ENCODE measurements at regions not wholly inside any gene's neighbourhood (a gene's known extent, or its start where the extent isn't known, plus 50 kb on each side); places are given as distances from the start of the nearest gene placed in this dataset.
"Not testable (repeated sequence)": the region's sequence is repeated elsewhere in the genome, so short reads cannot be mapped to it uniquely, and the experiment has no call there.

DNA sequence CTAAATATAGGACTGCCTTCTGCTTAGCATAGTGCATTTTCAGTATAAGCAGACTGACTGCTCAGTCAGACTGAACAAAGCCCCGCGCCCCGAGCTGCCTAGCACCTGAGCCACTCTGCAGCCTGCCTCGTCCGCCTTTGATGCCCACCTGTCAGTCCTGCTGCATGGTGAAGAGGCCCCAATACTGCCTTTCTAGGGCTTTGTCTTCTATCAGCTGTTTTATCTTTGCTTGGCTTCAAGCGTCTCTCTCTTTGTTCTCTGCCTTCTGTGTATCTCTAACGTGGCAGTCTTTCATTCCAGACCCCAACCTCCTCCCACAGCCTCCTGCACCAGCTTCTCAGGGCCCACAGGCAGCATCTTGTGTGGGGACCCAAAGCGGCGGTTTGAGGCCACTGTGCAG is 1001.0 kb downstream of the VRK1 start:
- ChIA-PET POLR2A (no interaction called here), CTCF (interaction anchor here (1.6 kb wide), 1 partner anchor 179 kb away, joined by 3 read pairs; no protein-coding TSS in a partner anchor)
- DNase-seq: no peak
- Mint-ChIP-seq H3K27ac (no peak overlapping the region), H3K27me3 (ENCODE audit: low read depth) (no peaks in the 10 kb centered on the region), H3K4me3 (no peak overlapping the region), H3K4me1 (ENCODE audit: low read depth) (peaks cover 4% of the 10 kb centered on the region), H3K9me3 (ENCODE audit: insufficient read depth) (no peaks in the 10 kb centered on the region), H3K36me3 (ENCODE audit: low read depth) (no peaks in the 10 kb centered on the region)
- ATAC-seq: no peak

DNA sequence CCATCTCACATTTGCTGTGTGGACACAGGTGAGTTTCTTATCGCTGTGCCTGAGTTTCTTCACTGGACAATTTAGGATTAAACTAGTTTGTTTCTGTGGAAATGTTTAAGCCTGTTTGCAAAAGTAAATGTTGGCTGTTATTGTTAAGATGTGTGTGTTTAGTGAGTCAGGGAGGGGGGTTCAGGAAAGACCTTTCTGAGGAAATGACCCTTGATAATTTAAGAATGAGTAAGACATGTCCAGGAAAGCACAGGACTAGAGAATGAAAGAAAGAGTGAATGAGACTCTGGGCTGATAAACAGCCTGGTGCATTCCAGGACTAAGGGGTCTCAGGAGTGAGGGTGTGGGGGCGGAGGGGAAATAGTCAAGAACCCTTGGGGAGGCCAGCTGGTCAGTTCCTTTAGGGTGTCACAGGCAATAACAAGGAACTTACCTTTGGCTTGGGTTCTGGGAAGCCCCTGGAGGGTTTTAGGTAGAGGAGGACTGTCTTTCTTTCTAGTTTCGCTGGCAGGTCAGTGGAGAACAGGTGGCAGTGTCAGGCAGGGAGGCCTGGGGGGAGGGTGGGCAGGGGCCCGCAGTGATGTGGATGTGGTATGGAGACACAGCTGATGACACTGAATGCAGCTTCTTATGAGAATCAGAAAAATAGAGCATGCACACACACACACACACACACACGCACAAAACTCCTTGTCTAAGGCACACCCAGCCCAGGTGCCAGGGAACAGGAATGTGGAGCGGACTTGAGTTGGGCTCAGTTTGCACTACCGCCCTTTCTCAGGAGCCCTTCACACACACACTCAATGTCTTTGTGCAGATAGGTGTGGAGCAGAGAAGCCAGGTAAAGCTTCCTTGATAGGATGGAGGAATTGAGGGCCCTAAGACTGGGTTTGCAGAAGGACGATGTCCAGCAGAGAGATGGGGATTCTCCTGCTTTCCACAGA is 1005.5 kb downstream of the VRK1 start:
- H3K4me3 Mint-ChIP-seq: no peak overlapping the region
- ChIA-PET POLR2A (no interaction called here), CTCF (no interaction called here)
- DNase-seq: no peak
- H3K36me3 Mint-ChIP-seq (ENCODE audit: low read depth): no peaks in the 10 kb centered on the region
- peaks cover 2% of the 10 kb centered on the region for H3K4me1 Mint-ChIP-seq (ENCODE audit: low read depth)
- no peaks in the 10 kb centered on the region for H3K9me3 Mint-ChIP-seq (ENCODE audit: insufficient read depth)
- ATAC-seq: no peak
- no peak overlapping the region for H3K27ac Mint-ChIP-seq
- peaks cover 4% of the 10 kb centered on the region for H3K27me3 Mint-ChIP-seq (ENCODE audit: low read depth)

GRCh38 chr14:97804056-97804455 is 1006.9 kb downstream of the VRK1 start:
- H3K27me3 Mint-ChIP-seq (ENCODE audit: low read depth): peaks cover 4% of the 10 kb centered on the region
- no peaks in the 10 kb centered on the region for H3K9me3 Mint-ChIP-seq (ENCODE audit: insufficient read depth)
- no peak for ATAC-seq
- no peak for DNase-seq
- no peak overlapping the region for H3K4me3 Mint-ChIP-seq
- POLR2A ChIA-PET: interaction anchor here (0.6 kb wide), 1 partner anchor 530 kb away, joined by 3 read pairs; no protein-coding TSS in a partner anchor
- CTCF ChIA-PET: no interaction called here
- H3K4me1 Mint-ChIP-seq (ENCODE audit: low read depth): no peaks in the 10 kb centered on the region
- H3K36me3 Mint-ChIP-seq (ENCODE audit: low read depth): no peaks in the 10 kb centered on the region
- H3K27ac Mint-ChIP-seq: no peak overlapping the region

- ChIA-PET CTCF (no interaction called here), POLR2A (no interaction called here)
- Mint-ChIP-seq H3K36me3 (ENCODE audit: low read depth) (no peaks in the 10 kb centered on the region), H3K27me3 (ENCODE audit: low read depth) (peaks cover 4% of the 10 kb centered on the region), H3K4me3 (no peak overlapping the region), H3K9me3 (ENCODE audit: insufficient read depth) (no peaks in the 10 kb centered on the region), H3K4me1 (ENCODE audit: low read depth) (no peaks in the 10 kb centered on the region), H3K27ac (no peak overlapping the region)
- no peak for DNase-seq
- ATAC-seq: no peak
Observed at GRCh38 chr14:97806891-97807290, 1009.7 kb downstream of the VRK1 start.

DNA sequence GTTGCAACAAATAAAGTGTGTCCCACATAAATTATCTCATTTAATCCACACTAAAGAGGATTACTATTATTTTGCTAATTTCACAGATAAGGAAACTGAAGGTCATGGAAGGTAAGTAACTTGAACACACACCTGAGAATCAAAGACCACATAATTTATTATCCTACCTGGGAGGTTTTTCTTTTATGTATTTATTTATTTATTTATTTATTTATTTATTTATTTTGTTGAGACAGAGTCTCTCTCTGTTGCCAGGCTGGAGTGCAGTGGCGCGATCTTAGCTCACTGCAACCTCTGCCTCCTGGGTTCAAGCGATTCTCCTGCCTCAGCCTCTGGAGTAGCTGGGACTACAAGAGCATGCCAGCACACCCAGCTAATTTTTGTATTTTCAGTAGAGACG is 1011.4 kb downstream of the VRK1 start:
- H3K36me3 Mint-ChIP-seq (ENCODE audit: low read depth); H3K9me3 Mint-ChIP-seq (ENCODE audit: insufficient read depth); H3K4me1 Mint-ChIP-seq (ENCODE audit: low read depth); H3K27me3 Mint-ChIP-seq (ENCODE audit: low read depth); POLR2A ChIA-PET; ATAC-seq; H3K4me3 Mint-ChIP-seq; DNase-seq; H3K27ac Mint-ChIP-seq; CTCF ChIA-PET: not testable (repeated sequence)

DNA sequence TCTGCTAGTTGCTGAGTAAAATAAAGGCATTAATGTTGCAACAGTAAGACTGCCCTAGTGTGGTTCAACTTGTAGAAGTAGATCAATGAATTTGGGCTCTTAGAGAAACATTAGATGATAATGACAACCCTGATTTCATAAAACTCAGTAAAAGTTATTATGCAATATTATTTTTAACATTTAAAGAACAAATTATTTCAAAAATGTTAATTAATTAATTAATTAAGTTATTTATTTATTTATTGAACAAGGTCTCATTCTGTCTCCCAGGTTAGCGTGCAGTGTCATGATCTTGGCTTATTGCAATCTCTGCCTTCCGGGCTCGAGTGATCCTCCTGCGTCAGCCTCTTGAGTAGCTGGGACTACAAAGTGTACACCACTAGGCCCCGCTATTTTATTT is 1016.4 kb downstream of the VRK1 start:
- ChIA-PET POLR2A (no interaction called here), CTCF (no interaction called here)
- no peaks in the 10 kb centered on the region for H3K36me3 Mint-ChIP-seq (ENCODE audit: low read depth)
- ATAC-seq: no peak
- H3K27me3 Mint-ChIP-seq (ENCODE audit: low read depth): no peaks in the 10 kb centered on the region
- no peak overlapping the region for H3K27ac Mint-ChIP-seq
- no peaks in the 10 kb centered on the region for H3K9me3 Mint-ChIP-seq (ENCODE audit: insufficient read depth)
- no peaks in the 10 kb centered on the region for H3K4me1 Mint-ChIP-seq (ENCODE audit: low read depth)
- DNase-seq: no peak
- H3K4me3 Mint-ChIP-seq: no peak overlapping the region

DNA sequence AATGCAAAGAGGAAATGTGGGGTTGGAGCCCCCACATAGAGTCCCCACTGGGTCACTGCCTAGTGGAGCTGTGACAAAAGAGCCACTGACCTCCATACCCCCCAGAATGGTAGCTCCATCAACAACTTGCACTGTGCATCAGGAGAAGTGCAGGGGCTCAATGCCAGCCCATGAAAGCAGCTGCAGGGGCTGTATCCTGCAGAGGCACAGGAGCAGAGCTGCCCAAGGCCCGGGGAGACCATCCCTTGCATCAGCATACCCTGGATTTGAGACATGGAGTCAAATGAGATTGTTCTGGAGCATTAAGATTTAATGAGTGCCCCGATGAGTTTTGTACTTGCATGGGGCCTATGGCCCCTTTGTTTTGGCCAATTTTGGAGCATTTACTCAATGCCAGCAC is 1023.6 kb downstream of the VRK1 start:
- no peak for DNase-seq
- Mint-ChIP-seq H3K36me3 (ENCODE audit: low read depth) (peaks cover 8% of the 10 kb centered on the region), H3K4me3 (no peak overlapping the region), H3K27me3 (ENCODE audit: low read depth) (peaks cover 2% of the 10 kb centered on the region), H3K27ac (no peak overlapping the region), H3K4me1 (ENCODE audit: low read depth) (peaks cover 7% of the 10 kb centered on the region), H3K9me3 (ENCODE audit: insufficient read depth) (peaks cover 11% of the 10 kb centered on the region)
- ATAC-seq: no peak
- ChIA-PET CTCF (interaction anchor here (1.1 kb wide), 1 partner anchor 10 kb away, joined by 3 read pairs; no protein-coding TSS in a partner anchor), POLR2A (no interaction called here)

DNA sequence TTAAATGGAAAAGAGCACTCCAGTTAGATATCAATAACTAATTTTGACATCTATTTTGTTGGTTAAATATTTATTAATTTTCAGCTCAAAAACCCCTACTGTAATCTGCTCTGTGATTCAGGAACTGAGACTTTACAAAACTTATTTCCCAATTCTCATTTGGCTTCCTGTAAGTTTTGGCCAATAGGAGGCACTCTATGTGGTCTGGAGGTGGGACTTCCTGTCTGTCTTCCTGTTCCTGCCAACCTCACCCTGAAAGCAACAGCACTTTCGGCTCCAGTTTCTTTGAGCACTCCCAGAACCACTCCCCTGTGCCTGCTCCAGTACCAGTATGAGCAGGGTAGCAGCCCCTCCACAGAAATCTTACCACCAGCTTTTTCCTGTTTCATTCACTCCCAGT is 1027.0 kb downstream of the VRK1 start:
- Mint-ChIP-seq H3K4me3 (no peak overlapping the region), H3K27ac (no peak overlapping the region)
- POLR2A ChIA-PET: no interaction called here

DNA sequence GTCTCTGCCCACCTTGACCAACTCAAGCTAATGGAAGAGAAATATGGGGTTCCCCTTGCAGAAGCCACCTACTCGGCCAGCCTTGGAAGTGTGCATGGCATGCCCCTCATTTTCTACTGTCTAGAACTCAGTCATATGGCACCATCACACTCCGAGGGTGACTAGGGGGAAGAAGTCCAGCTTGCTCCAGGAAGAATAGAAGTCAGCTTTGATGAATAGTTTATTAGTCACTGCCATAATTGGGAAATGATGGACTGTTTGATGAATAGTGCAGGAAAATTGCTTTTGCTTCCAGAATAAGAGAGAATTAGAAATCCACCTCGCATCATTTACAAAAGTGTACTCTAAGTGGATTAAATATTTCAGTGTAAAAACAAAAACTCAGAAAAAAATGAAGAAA is 1030.6 kb downstream of the VRK1 start:
- Mint-ChIP-seq H3K27me3 (ENCODE audit: low read depth) (no peaks in the 10 kb centered on the region), H3K4me1 (ENCODE audit: low read depth) (peaks cover 7% of the 10 kb centered on the region), H3K4me3 (no peak overlapping the region), H3K27ac (no peak overlapping the region), H3K9me3 (ENCODE audit: insufficient read depth) (peaks cover 11% of the 10 kb centered on the region), H3K36me3 (ENCODE audit: low read depth) (peaks cover 8% of the 10 kb centered on the region)
- DNase-seq: no peak
- ChIA-PET CTCF (no interaction called here), POLR2A (no interaction called here)
- no peak for ATAC-seq

More for the DNA sequence above, 1027.0 kb downstream of the VRK1 start:
- H3K36me3 Mint-ChIP-seq (ENCODE audit: low read depth): peaks cover 8% of the 10 kb centered on the region
- peaks cover 7% of the 10 kb centered on the region for H3K4me1 Mint-ChIP-seq (ENCODE audit: low read depth)
- ATAC-seq (no peak), DNase-seq (no peak)
- peaks cover 11% of the 10 kb centered on the region for H3K9me3 Mint-ChIP-seq (ENCODE audit: insufficient read depth)
- CTCF ChIA-PET: no interaction called here
- H3K27me3 Mint-ChIP-seq (ENCODE audit: low read depth): peaks cover 2% of the 10 kb centered on the region

- H3K4me1 Mint-ChIP-seq (ENCODE audit: low read depth): no peaks in the 10 kb centered on the region
- CTCF ChIA-PET: no interaction called here
- H3K36me3 Mint-ChIP-seq (ENCODE audit: low read depth): no peaks in the 10 kb centered on the region
- peaks cover 2% of the 10 kb centered on the region for H3K27me3 Mint-ChIP-seq (ENCODE audit: low read depth)
- H3K4me3 Mint-ChIP-seq: no peak overlapping the region
- H3K9me3 Mint-ChIP-seq (ENCODE audit: insufficient read depth): no peaks in the 10 kb centered on the region
- no peak for DNase-seq
- H3K27ac Mint-ChIP-seq: no peak overlapping the region
- POLR2A ChIA-PET: no interaction called here
- ATAC-seq: no peak
Observed at GRCh38 chr14:97832776-97833175, 1035.6 kb downstream of the VRK1 start.

- no peaks in the 10 kb centered on the region for H3K9me3 Mint-ChIP-seq (ENCODE audit: insufficient read depth)
- no peaks in the 10 kb centered on the region for H3K36me3 Mint-ChIP-seq (ENCODE audit: low read depth)
- H3K27ac Mint-ChIP-seq: no peak overlapping the region
- ATAC-seq: no peak
- no peak for DNase-seq
- ChIA-PET POLR2A (no interaction called here), CTCF (no interaction called here)
- peaks cover 7% of the 10 kb centered on the region for H3K4me1 Mint-ChIP-seq (ENCODE audit: low read depth)
- no peak overlapping the region for H3K4me3 Mint-ChIP-seq
- peaks cover 8% of the 10 kb centered on the region for H3K27me3 Mint-ChIP-seq (ENCODE audit: low read depth)
Observed at GRCh38 chr14:97838986-97839385, 1041.8 kb downstream of the VRK1 start.

- DNase-seq (no peak), ATAC-seq (no peak)
- POLR2A ChIA-PET: no interaction called here
- no peak overlapping the region for H3K4me3 Mint-ChIP-seq
- peaks cover 8% of the 10 kb centered on the region for H3K27me3 Mint-ChIP-seq (ENCODE audit: low read depth)
- H3K9me3 Mint-ChIP-seq (ENCODE audit: insufficient read depth): no peaks in the 10 kb centered on the region
- CTCF ChIA-PET: no interaction called here
- H3K27ac Mint-ChIP-seq: no peak overlapping the region
- peaks cover 7% of the 10 kb centered on the region for H3K4me1 Mint-ChIP-seq (ENCODE audit: low read depth)
- H3K36me3 Mint-ChIP-seq (ENCODE audit: low read depth): no peaks in the 10 kb centered on the region
Observed at GRCh38 chr14:97840159-97840558, 1043.0 kb downstream of the VRK1 start.

DNA sequence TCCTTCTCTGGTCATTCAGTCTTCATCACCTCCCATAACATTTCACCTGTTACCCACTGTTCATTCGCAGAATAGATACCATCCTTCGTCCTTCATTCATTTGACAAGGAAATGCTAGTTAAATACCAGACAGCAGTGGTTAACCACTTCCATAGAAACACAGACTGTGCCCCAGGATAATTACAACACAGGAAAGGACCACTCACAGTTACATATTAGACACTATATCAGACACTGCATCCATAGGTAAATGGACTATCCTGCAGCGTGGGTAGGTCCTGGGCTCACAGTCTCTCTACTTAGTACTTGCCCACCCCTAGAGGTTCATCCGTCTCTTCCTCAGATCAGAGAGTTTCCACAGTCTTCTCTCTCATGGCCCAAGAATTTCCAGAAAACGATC is 1044.6 kb downstream of the VRK1 start:
- ATAC-seq (no peak), DNase-seq (no peak)
- ChIA-PET CTCF (no interaction called here), POLR2A (no interaction called here)
- H3K36me3 Mint-ChIP-seq (ENCODE audit: low read depth): no peaks in the 10 kb centered on the region
- H3K4me1 Mint-ChIP-seq (ENCODE audit: low read depth): peaks cover 7% of the 10 kb centered on the region
- H3K27ac Mint-ChIP-seq: no peak overlapping the region
- no peaks in the 10 kb centered on the region for H3K9me3 Mint-ChIP-seq (ENCODE audit: insufficient read depth)
- peaks cover 6% of the 10 kb centered on the region for H3K27me3 Mint-ChIP-seq (ENCODE audit: low read depth)
- no peak overlapping the region for H3K4me3 Mint-ChIP-seq

Data from activated CD8-positive, alpha-beta T cell treated with anti-CD3 and anti-CD28 coated beads, Interleukin-2, amount 10 ng/mL, durations not matched to agents 7 days and 5 days (primary cell).